H9 (cell line): ENCODE measurements at regions not wholly inside any gene's neighbourhood (a gene's known extent, or its start where the extent isn't known, plus 50 kb on each side); places are given as distances from the start of the nearest gene placed in this dataset.

Experiments used
- DNase-seq: peaks from one replicate; pipeline ENCODE4 v3.0.0-alpha.2; 2017
- H2AFZ ChIP-seq: one replicate; pipeline ENCODE4 v1.6.1; 2013; ENCODE audit warnings: mild to moderate bottlenecking, low read length, control low read depth, moderate library complexity
- H2AK5ac ChIP-seq: 2 replicates; pipeline ENCODE4 v1.6.1; 2013; ENCODE audit warnings: low read length, control low read depth, mixed read lengths; ENCODE audit not compliant: insufficient read length
- H2BK120ac ChIP-seq: one replicate; pipeline ENCODE4 v1.6.1; 2013; ENCODE audit warnings: low read depth, mild to moderate bottlenecking, low read length, control low read depth, inconsistent platforms; ENCODE audit not compliant: poor library complexity, severe bottlenecking
- H2BK12ac ChIP-seq: 2 replicates; pipeline ENCODE4 v1.6.1; 2013; ENCODE audit warnings: low read length, control low read depth, mixed read lengths, low read depth; ENCODE audit not compliant: insufficient read length
- H2BK15ac ChIP-seq: 2 replicates; pipeline ENCODE4 v1.6.1; 2013; ENCODE audit warnings: low read depth, low read length, control low read depth
- H2BK20ac ChIP-seq: one replicate; pipeline ENCODE4 v1.6.1; 2013; ENCODE audit warnings: low read depth, mild to moderate bottlenecking, low read length, control low read depth, inconsistent platforms; ENCODE audit not compliant: poor library complexity, severe bottlenecking
- H2BK5ac ChIP-seq: 2 replicates; pipeline ENCODE4 v1.6.1; 2013; ENCODE audit warnings: low read length, control low read depth, mixed read lengths; ENCODE audit not compliant: insufficient read length
- H3K14ac ChIP-seq: 2 replicates; pipeline ENCODE4 v1.6.1; 2013; ENCODE audit warnings: low read length, control low read depth; ENCODE audit not compliant: insufficient read depth
- H3K18ac ChIP-seq: 2 replicates; pipeline ENCODE4 v1.6.1; 2013; ENCODE audit warnings: low read depth, mild to moderate bottlenecking, mixed read lengths, low read length, control low read depth; ENCODE audit not compliant: insufficient read length
- H3K23ac ChIP-seq: 2 replicates; pipeline ENCODE4 v1.6.1; 2013; ENCODE audit warnings: low read length, control low read depth, mixed read lengths, low read depth; ENCODE audit not compliant: insufficient read length
- H3K23me2 ChIP-seq: 2 replicates; pipeline ENCODE4 v1.6.1; 2013; ENCODE audit warnings: low read depth, mild to moderate bottlenecking, mixed read lengths, low read length, control low read depth; ENCODE audit not compliant: insufficient read length, poor library complexity, severe bottlenecking
- H3K27ac ChIP-seq: 2 replicates; pipeline ENCODE4 v1.5.1; 2013; ENCODE audit warnings: low read length, control low read depth, mixed read lengths, low read depth; ENCODE audit not compliant: insufficient read length
- H3K27me3 ChIP-seq: 2 replicates; pipeline ENCODE4 v1.6.1; 2013; ENCODE audit warnings: low read length, control low read depth, inconsistent platforms; ENCODE audit not compliant: insufficient read depth
- H3K4ac ChIP-seq: 2 replicates; pipeline ENCODE4 v1.6.1; 2013; ENCODE audit warnings: low read depth, mild to moderate bottlenecking, control low read depth, inconsistent platforms, low read length, moderate library complexity
- H3K4me1 ChIP-seq: 2 replicates; pipeline ENCODE4 v1.6.1; 2013; ENCODE audit warnings: low read length, control low read depth, inconsistent platforms; ENCODE audit not compliant: insufficient read depth
- H3K4me2 ChIP-seq: 2 replicates; pipeline ENCODE4 v1.6.1; 2013; ENCODE audit warnings: low read length, control low read depth, mixed read lengths; ENCODE audit not compliant: insufficient read length, insufficient read depth
- H3K56ac ChIP-seq: 2 replicates; pipeline ENCODE4 v1.6.1; 2013; ENCODE audit warnings: low read depth, mild to moderate bottlenecking, mixed read lengths, low read length, control low read depth; ENCODE audit not compliant: insufficient read length
- H3K79me1 ChIP-seq: 2 replicates; pipeline ENCODE4 v1.6.1; 2013; ENCODE audit warnings: low read depth, mild to moderate bottlenecking, moderate library complexity, low read length, control low read depth, inconsistent platforms; ENCODE audit not compliant: insufficient read depth, poor library complexity, severe bottlenecking
- H3K79me2 ChIP-seq: 2 replicates; pipeline ENCODE4 v1.6.1; 2013; ENCODE audit warnings: low read length, control low read depth, inconsistent platforms; ENCODE audit not compliant: insufficient read depth
- H3K9ac ChIP-seq: 2 replicates; pipeline ENCODE4 v1.6.1; 2013; ENCODE audit warnings: low read length, control low read depth, mixed read lengths; ENCODE audit not compliant: insufficient read length; ENCODE audit errors: extremely low read depth
- H3K9me3 ChIP-seq: one replicate; pipeline ENCODE4 v1.6.1; 2013; ENCODE audit warnings: low read depth, low read length, inconsistent platforms; ENCODE audit not compliant: control insufficient read depth
- H3T11ph ChIP-seq: one replicate; pipeline ENCODE4 v1.6.1; 2013; ENCODE audit warnings: mild to moderate bottlenecking, low read length, control low read depth, inconsistent platforms
- H4K20me1 ChIP-seq: one replicate; pipeline ENCODE4 v1.6.1; 2013; ENCODE audit not compliant: control insufficient read depth, insufficient read length, insufficient read depth
- H4K5ac ChIP-seq: 2 replicates; pipeline ENCODE4 v1.6.1; 2013; ENCODE audit warnings: low read depth, mild to moderate bottlenecking, mixed read lengths, low read length, control low read depth; ENCODE audit not compliant: insufficient read length
- H4K8ac ChIP-seq: replicated peaks from 2 replicates; pipeline ENCODE4 v1.6.1; 2013; ENCODE audit warnings: low read length, control low read depth, mixed read lengths, low read depth; ENCODE audit not compliant: insufficient read length
- H4K91ac ChIP-seq: 2 replicates; pipeline ENCODE4 v1.6.1; 2013; ENCODE audit warnings: low read depth, mild to moderate bottlenecking, moderate library complexity, mixed read lengths, low read length, control low read depth; ENCODE audit not compliant: insufficient read length
- H3K27ac Mint-ChIP-seq, 3 experiments: 2 replicates in 2 of 3; 3 replicates in 1 of 3; pipeline ENCODE4 v1.8.0; 2020 to 2021; ENCODE audit warnings: mixed read lengths in 3 of 3, mild to moderate bottlenecking in 1 of 3, moderate library complexity in 1 of 3
- H3K27me3 Mint-ChIP-seq: 2 replicates; pipeline ENCODE4 v1.8.0; 2021; ENCODE audit warnings: low read depth, mild to moderate bottlenecking, moderate library complexity, mixed read lengths
- H3K36me3 Mint-ChIP-seq, 3 experiments: 2 replicates in 2 of 3; 3 replicates in 1 of 3; pipeline ENCODE4 v1.8.0; 2020 to 2021; ENCODE audit warnings: low read depth in 3 of 3, mixed read lengths in 3 of 3; ENCODE audit not compliant: insufficient read depth in 1 of 3
- H3K4me1 Mint-ChIP-seq, 2 experiments: 2 replicates each; pipeline ENCODE4 v1.8.0; 2020; ENCODE audit warnings: mixed read lengths in 2 of 2
- H3K4me3 Mint-ChIP-seq, 2 experiments: 2 replicates in 1 of 2; 3 replicates in 1 of 2; pipeline ENCODE4 v1.8.0; 2020 to 2021; ENCODE audit warnings: mild to moderate bottlenecking in 2 of 2, mixed read lengths in 2 of 2, moderate library complexity in 1 of 2
- H3K9me3 Mint-ChIP-seq, 2 experiments: 2 replicates in 1 of 2; 3 replicates in 1 of 2; pipeline ENCODE4 v1.8.0; 2020; ENCODE audit warnings: mild to moderate bottlenecking in 2 of 2, mixed read lengths in 2 of 2, moderate library complexity in 1 of 2
- WGBS: extraction: QIAGEN DNeasy Blood & Tissue Kit; methylation state at CpG from one replicate; pipeline ENCODE4 v1.1.7; 2013; ENCODE audit warnings: missing lambda C conversion rate, low lambda C conversion rate, mixed read lengths; ENCODE audit not compliant: insufficient read length; ENCODE audit errors: extremely low coverage; 5-methylcytosine and 5-hydroxymethylcytosine counted together
- TF ChIP-seq, protein P1 (sequence below): fragments of 200-600 bp; sonication (generic); conservative IDR thresholded peaks from 3 replicates; pipeline ENCODE4 v1.8.0; 2021; ENCODE audit warnings: antibody characterized with exemption, mild to moderate bottlenecking

DNA sequence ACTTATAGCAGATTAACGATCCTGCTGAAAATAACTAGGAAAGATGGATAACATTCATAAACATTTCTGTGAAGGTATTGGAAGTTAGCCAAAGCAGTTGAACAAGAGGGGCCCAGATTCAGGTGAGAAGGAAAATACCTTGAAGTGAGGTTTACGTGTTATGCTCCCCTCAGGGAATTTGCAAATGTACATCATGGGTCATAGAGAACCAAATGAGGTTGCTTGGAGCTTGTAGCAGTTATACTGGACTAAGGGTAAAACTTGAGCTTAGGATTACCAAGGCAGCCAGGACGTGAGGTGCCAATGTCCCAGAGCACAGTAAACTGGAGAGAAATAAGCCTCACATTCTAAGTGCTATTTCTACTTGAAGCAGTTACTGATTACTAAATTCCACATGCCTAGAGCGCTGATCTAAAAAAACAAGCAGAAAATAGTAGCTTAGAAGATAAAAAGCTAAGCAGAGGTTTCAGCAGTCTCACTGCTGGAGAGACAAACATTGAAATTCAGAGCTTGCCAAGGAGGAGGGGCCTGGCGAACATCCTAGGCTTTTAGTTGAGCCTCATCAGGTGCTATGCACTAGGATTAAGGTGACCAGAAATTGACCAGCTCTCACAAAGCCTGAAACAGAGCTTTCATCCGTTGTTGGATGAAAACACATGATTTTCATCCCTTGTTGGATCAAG lies 136.7 kb upstream of the FAM20A start:
- no peak overlapping the region for H3K23ac ChIP-seq

More for the DNA sequence above, 136.7 kb upstream of the FAM20A start:
- TF ChIP-seq, protein P1, sequence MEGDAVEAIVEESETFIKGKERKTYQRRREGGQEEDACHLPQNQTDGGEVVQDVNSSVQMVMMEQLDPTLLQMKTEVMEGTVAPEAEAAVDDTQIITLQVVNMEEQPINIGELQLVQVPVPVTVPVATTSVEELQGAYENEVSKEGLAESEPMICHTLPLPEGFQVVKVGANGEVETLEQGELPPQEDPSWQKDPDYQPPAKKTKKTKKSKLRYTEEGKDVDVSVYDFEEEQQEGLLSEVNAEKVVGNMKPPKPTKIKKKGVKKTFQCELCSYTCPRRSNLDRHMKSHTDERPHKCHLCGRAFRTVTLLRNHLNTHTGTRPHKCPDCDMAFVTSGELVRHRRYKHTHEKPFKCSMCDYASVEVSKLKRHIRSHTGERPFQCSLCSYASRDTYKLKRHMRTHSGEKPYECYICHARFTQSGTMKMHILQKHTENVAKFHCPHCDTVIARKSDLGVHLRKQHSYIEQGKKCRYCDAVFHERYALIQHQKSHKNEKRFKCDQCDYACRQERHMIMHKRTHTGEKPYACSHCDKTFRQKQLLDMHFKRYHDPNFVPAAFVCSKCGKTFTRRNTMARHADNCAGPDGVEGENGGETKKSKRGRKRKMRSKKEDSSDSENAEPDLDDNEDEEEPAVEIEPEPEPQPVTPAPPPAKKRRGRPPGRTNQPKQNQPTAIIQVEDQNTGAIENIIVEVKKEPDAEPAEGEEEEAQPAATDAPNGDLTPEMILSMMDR: no peak
- H3K27me3 ChIP-seq: no peaks in the 10 kb centered on the region
- H3K27me3 Mint-ChIP-seq: no peaks in the 10 kb centered on the region
- no peak overlapping the region for H3K4ac ChIP-seq
- H4K5ac ChIP-seq: no peak overlapping the region
- no peaks in the 10 kb centered on the region for H3K23me2 ChIP-seq
- H2BK20ac ChIP-seq: no peak overlapping the region
- H3K4me1 Mint-ChIP-seq: peaks cover 33 to 40% of the 10 kb centered on the region in 2 experiments
- H2BK120ac ChIP-seq: no peak overlapping the region
- no peak overlapping the region for H4K91ac ChIP-seq
- H3K9me3 ChIP-seq: no peaks in the 10 kb centered on the region
- H3K18ac ChIP-seq: no peak overlapping the region
- H3K9me3 Mint-ChIP-seq: peaks cover 24 to 30% of the 10 kb centered on the region in 2 experiments
- no peak overlapping the region for H3K14ac ChIP-seq
- no peak overlapping the region for H2BK5ac ChIP-seq
- H3T11ph ChIP-seq: no peak overlapping the region
- no peaks in the 10 kb centered on the region for H3K79me1 ChIP-seq
- no peak overlapping the region for H2AFZ ChIP-seq
- no peak overlapping the region for H2BK12ac ChIP-seq
- peak overlapping the region in 1 of 3 experiments; percentile 19; a peak in 1 of 7 replicates for H3K27ac Mint-ChIP-seq
- H4K8ac ChIP-seq: no peak overlapping the region
- no peaks in the 10 kb centered on the region for H3K79me2 ChIP-seq
- no peak overlapping the region for H2BK15ac ChIP-seq
- no peak for DNase-seq
- no peak overlapping the region for H3K4me3 Mint-ChIP-seq
- no peak overlapping the region for H3K56ac ChIP-seq
- no peak overlapping the region for H3K9ac ChIP-seq
- no peak overlapping the region for H3K27ac ChIP-seq
- H4K20me1 ChIP-seq: no peaks in the 10 kb centered on the region
- no CpG with 5 or more reads among the region's 6 CpGs for WGBS
- no peak overlapping the region for H3K4me2 ChIP-seq
- H3K4me1 ChIP-seq: peaks cover 2% of the 10 kb centered on the region; the same call in 1 of the 2 replicates
- H2AK5ac ChIP-seq: no peak overlapping the region
- peaks cover 8 to 39% (median 19%) of the 10 kb centered on the region in 3 experiments for H3K36me3 Mint-ChIP-seq
